Panc1 (cell line): ENCODE measurements at regions not wholly inside any gene's neighbourhood (a gene's known extent, or its start where the extent isn't known, plus 50 kb on each side); places are given as distances from the start of the nearest gene placed in this dataset.

Experiments
- ATAC-seq: fragments of 200-7000 bp; cut with Tn5 transposase; 2 replicates; pipeline ENCODE4 v1.9.1; 2020; ENCODE audit warnings: mild to moderate bottlenecking, moderate library complexity
- BruUV-seq: library from RNA; stranded (reverse); fragments of 400-500 nt; replicated peaks from 2 replicates; lab custom pipeline; 2021; lab: Mats Ljungman, UMichigan
- CTCF ChIA-PET: fragments of 300-600 bp; sonication (Branson Sonifier 250); formaldehyde crosslinking; loops from one replicate; lab custom pipeline; 2022; ENCODE audit warnings: antibody characterized with exemption; lab: Charles Lee
- POLR2A ChIA-PET: fragments of 300-600 bp; sonication (Branson Sonifier 250); formaldehyde crosslinking; loops from one replicate; lab custom pipeline; 2022; ENCODE audit warnings: antibody characterized with exemption; lab: Charles Lee
- DNase-seq: peaks from one replicate; pipeline ENCODE4 v3.0.0-alpha.2; 2010; ENCODE audit warnings: low read depth, low spot score
- H3K27ac ChIP-seq: 2 replicates; pipeline ENCODE4 v1.5.1; 2011; ENCODE audit warnings: mild to moderate bottlenecking, low read length, inconsistent platforms
- H3K27me3 ChIP-seq: fragments of 200-500 bp; sonication (Bioruptor generic); 2 replicates; pipeline ENCODE4 v1.6.0; 2014; ENCODE audit warnings: low read length, inconsistent platforms; ENCODE audit not compliant: control insufficient read depth, insufficient read depth
- H3K36me3 ChIP-seq: fragments of 200-500 bp; sonication (Bioruptor generic); 2 replicates; pipeline ENCODE4 v1.5.1; 2014; ENCODE audit warnings: inconsistent platforms, mild to moderate bottlenecking, low read length, moderate library complexity; ENCODE audit not compliant: control insufficient read depth, insufficient read depth
- H3K4me1 ChIP-seq: 2 replicates; pipeline ENCODE4 v1.5.1; 2011; ENCODE audit warnings: inconsistent platforms, mild to moderate bottlenecking, low read length, moderate library complexity; ENCODE audit not compliant: control insufficient read depth, insufficient read depth
- H3K4me3 ChIP-seq, 2 experiments: 2 replicates each; pipeline ENCODE4 v1.5.1; 2011 to 2012; ENCODE audit warnings: low read depth in 2 of 2, low read length in 2 of 2, mild to moderate bottlenecking in 2 of 2, inconsistent platforms in 1 of 2, moderate library complexity in 1 of 2
- H3K9me3 ChIP-seq: fragments of 200-500 bp; sonication (Bioruptor generic); 2 replicates; pipeline ENCODE4 v1.5.1; 2014; ENCODE audit warnings: low read depth, mild to moderate bottlenecking, inconsistent platforms, low read length, moderate library complexity; ENCODE audit not compliant: control insufficient read depth, insufficient read depth
- CTCF ChIP-seq: fragments of 450-650 bp; IDR thresholded peaks from 2 replicates; pipeline ENCODE4 v1.5.1; 2017; ENCODE audit warnings: mild to moderate bottlenecking
- POLR2AphosphoS5 ChIP-seq: IDR thresholded peaks from 2 replicates; pipeline ENCODE4 v1.6.1; 2012; ENCODE audit warnings: mild to moderate bottlenecking, low read depth, low read length, moderate library complexity
- REST ChIP-seq, 2 experiments: IDR thresholded peaks; 2 replicates each; pipeline ENCODE4 v1.6.1; 2011 to 2012; ENCODE audit warnings: low read depth in 2 of 2, control low read depth in 1 of 2, low read length in 1 of 2, mild to moderate bottlenecking in 1 of 2, moderate library complexity in 1 of 2; ENCODE audit not compliant: insufficient read depth in 1 of 2
- SIN3A ChIP-seq: IDR thresholded peaks from 2 replicates; pipeline ENCODE4 v1.6.1; 2012; ENCODE audit warnings: low read depth, mild to moderate bottlenecking, low read length, moderate library complexity, borderline replicate concordance; ENCODE audit not compliant: insufficient read depth
- TCF7L2 ChIP-seq: IDR thresholded peaks from 2 replicates; pipeline ENCODE4 v1.6.1; 2011; ENCODE audit warnings: mild to moderate bottlenecking, low read depth, low read length, inconsistent platforms
- in situ Hi-C: cut with HindIII; loops from 2 replicates; pipeline ENCODE4 v1.10.0; 2016; ENCODE audit warnings: low sequenced_read_pairs, low pct_unique_long_range_greater_than_20kb
- intact Hi-C: fragments of 100-400 bp; cut with micrococcal nuclease; formaldehyde crosslinking; loops from one replicate; pipeline ENCODE4 v1.10.0; 2022; ENCODE audit not compliant: unreplicated experiment

GRCh38 chr5:164934039-164934438 is 1428.6 kb downstream of the MAT2B start:
- no peak for ATAC-seq
- H3K27ac ChIP-seq = no peak overlapping the region
- no peaks in the 10 kb centered on the region for H3K36me3 ChIP-seq
- TF ChIP-seq POLR2AphosphoS5 (no peak), SIN3A (no peak), REST (IDR thresholded peaks at IDR 0.05; ENCODE audit: insufficient read depth in 1 of 2, low read depth in 2 of 2, low read length in 1 of 2) (no peak), CTCF (no peak), TCF7L2 (no peak)
- no peaks in the 10 kb centered on the region for H3K9me3 ChIP-seq
- POLR2A ChIA-PET = no interaction called here
- no peak for DNase-seq
- no peak overlapping the region for H3K4me3 ChIP-seq
- in situ Hi-C loops (no loop called here), intact Hi-C loops (no loop called here)
- no peaks in the 10 kb centered on the region for H3K4me1 ChIP-seq
- CTCF ChIA-PET = no interaction called here
- no TSS peak for BruUV-seq
- H3K27me3 ChIP-seq = no peaks in the 10 kb centered on the region

- intact Hi-C loops = no loop called here
- in situ Hi-C loops = no loop called here
- Histone ChIP-seq H3K27ac (no peak overlapping the region), H3K27me3 (no peaks in the 10 kb centered on the region), H3K4me1 (no peaks in the 10 kb centered on the region), H3K36me3 (no peaks in the 10 kb centered on the region), H3K4me3 (no peak overlapping the region), H3K9me3 (no peaks in the 10 kb centered on the region)
- ChIA-PET CTCF (no interaction called here), POLR2A (no interaction called here)
- BruUV-seq = no TSS peak
- DNase-seq = no peak
- TF ChIP-seq POLR2AphosphoS5 (no peak), REST (IDR thresholded peaks at IDR 0.05; ENCODE audit: insufficient read depth in 1 of 2, low read depth in 2 of 2, low read length in 1 of 2) (no peak), CTCF (no peak), TCF7L2 (no peak), SIN3A (no peak)
- ATAC-seq = no peak
These were observed 1429.1 kb downstream of the MAT2B start for GRCh38 chr5:164934561-164934960.
